Neural crest cell (in vitro differentiated cells): ENCODE measurements at regions not wholly inside any gene's neighbourhood (a gene's known extent, or its start where the extent isn't known, plus 50 kb on each side); places are given as distances from the start of the nearest gene placed in this dataset.

ENCODE experiments used
- DNase-seq: peaks from one replicate; pipeline ENCODE4 v3.0.0; 2021; ENCODE audit warnings: low read depth, mixed read lengths, low spot score
- H3K27ac Mint-ChIP-seq: one replicate; pipeline ENCODE4 v1.8.0; 2021; ENCODE audit warnings: mild to moderate bottlenecking, mixed read lengths; ENCODE audit not compliant: unreplicated experiment
- H3K27me3 Mint-ChIP-seq: 2 replicates; pipeline ENCODE4 v1.8.0; 2021; ENCODE audit warnings: low read depth, mild to moderate bottlenecking, mixed read lengths
- H3K36me3 Mint-ChIP-seq: 2 replicates; pipeline ENCODE4 v1.8.0; 2021; ENCODE audit warnings: low read depth, mild to moderate bottlenecking, mixed read lengths
- H3K4me1 Mint-ChIP-seq: 2 replicates; pipeline ENCODE4 v1.8.0; 2021; ENCODE audit warnings: mixed read lengths
- H3K4me3 Mint-ChIP-seq: one replicate; pipeline ENCODE4 v1.8.0; 2021; ENCODE audit warnings: mild to moderate bottlenecking, mixed read lengths
- H3K9me3 Mint-ChIP-seq: 2 replicates; pipeline ENCODE4 v1.8.0; 2021; ENCODE audit warnings: mixed read lengths
- TF ChIP-seq, protein P1 (sequence below): fragments of 200-600 bp; sonication (generic); conservative IDR thresholded peaks from 2 replicates; pipeline ENCODE4 v1.5.0; 2021; ENCODE audit warnings: antibody characterized with exemption, mild to moderate bottlenecking

DNA sequence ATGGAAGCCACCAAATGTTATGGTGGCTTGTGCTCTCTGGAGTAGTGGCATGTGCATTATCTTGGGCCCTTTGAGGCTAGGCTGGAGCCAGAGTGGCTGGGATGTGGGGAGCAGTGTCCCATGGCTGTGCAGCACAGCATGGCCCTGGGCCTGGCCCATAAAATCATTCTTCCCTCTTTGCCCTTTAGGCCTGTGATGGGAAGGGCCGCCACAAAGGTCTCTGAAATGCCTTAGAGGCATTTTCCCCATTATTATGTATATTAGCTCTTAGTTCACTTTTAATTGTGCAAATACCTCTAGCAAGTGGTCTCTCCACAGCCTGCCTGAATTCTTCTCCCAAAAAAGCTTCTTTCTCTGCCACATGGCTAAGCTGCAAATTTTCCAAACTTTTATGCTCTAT is 297.3 kb upstream of the IRAK1BP1 start:
- TF ChIP-seq, protein P1, sequence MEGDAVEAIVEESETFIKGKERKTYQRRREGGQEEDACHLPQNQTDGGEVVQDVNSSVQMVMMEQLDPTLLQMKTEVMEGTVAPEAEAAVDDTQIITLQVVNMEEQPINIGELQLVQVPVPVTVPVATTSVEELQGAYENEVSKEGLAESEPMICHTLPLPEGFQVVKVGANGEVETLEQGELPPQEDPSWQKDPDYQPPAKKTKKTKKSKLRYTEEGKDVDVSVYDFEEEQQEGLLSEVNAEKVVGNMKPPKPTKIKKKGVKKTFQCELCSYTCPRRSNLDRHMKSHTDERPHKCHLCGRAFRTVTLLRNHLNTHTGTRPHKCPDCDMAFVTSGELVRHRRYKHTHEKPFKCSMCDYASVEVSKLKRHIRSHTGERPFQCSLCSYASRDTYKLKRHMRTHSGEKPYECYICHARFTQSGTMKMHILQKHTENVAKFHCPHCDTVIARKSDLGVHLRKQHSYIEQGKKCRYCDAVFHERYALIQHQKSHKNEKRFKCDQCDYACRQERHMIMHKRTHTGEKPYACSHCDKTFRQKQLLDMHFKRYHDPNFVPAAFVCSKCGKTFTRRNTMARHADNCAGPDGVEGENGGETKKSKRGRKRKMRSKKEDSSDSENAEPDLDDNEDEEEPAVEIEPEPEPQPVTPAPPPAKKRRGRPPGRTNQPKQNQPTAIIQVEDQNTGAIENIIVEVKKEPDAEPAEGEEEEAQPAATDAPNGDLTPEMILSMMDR = no peak

DNA sequence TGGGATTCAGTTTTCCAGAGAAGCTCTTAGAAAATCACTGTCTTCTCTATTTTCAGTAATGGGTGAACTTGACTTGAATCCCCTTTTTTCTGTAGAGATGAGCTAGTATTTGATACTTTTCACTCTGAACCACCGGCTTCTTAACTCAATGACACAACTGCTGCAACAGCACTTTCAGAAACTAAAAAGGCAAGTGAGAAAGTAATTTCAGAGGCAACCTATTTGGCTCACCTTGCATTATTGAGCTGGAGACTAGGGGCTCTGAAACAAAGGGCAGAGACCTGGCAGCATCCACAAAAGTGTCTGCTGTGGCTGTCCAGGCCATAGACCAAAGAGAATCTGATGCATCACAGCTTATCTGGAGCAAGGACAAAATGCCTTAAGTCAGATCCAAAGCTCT is 289.8 kb upstream of the IRAK1BP1 start:
- Mint-ChIP-seq H3K27me3 (no peaks in the 10 kb centered on the region), H3K36me3 (peaks cover 2% of the 10 kb centered on the region), H3K4me3 (no peak overlapping the region), H3K27ac (no peak overlapping the region), H3K9me3 (peaks cover 3% of the 10 kb centered on the region), H3K4me1 (peaks cover 6% of the 10 kb centered on the region)
- TF ChIP-seq, protein P1 = no peak
- DNase-seq = no peak

More for the DNA sequence above, 297.3 kb upstream of the IRAK1BP1 start:
- Mint-ChIP-seq H3K4me1 (no peaks in the 10 kb centered on the region), H3K36me3 (peaks cover 2% of the 10 kb centered on the region), H3K4me3 (no peak overlapping the region), H3K9me3 (peaks cover 5% of the 10 kb centered on the region), H3K27ac (no peak overlapping the region), H3K27me3 (no peaks in the 10 kb centered on the region)
- no peak for DNase-seq

DNA sequence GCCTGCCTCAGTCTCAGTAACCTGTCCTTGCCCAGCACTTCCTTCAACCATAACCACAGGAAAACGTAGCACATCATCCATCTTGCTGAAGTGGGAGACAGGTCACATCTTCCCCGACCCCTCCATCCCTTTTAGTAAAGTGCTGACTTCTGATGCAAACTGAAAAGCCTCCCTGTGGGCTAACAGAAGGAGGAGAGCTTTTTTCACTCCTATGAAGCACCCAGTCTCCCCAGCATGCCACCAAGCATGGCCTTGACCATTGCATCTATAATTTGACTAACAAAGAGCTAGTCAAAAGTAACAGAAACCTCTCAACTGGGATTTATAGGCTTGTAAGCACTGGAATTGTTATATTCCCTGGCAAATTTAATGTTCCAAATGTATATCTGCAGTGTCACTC is 288.9 kb upstream of the IRAK1BP1 start:
- Mint-ChIP-seq H3K27ac (peak overlapping the region; percentile 38), H3K4me3 (no peak overlapping the region), H3K4me1 (peaks cover 6% of the 10 kb centered on the region), H3K27me3 (no peaks in the 10 kb centered on the region), H3K9me3 (no peaks in the 10 kb centered on the region), H3K36me3 (no peaks in the 10 kb centered on the region)
- TF ChIP-seq, protein P1 = no peak
- no peak for DNase-seq

DNA sequence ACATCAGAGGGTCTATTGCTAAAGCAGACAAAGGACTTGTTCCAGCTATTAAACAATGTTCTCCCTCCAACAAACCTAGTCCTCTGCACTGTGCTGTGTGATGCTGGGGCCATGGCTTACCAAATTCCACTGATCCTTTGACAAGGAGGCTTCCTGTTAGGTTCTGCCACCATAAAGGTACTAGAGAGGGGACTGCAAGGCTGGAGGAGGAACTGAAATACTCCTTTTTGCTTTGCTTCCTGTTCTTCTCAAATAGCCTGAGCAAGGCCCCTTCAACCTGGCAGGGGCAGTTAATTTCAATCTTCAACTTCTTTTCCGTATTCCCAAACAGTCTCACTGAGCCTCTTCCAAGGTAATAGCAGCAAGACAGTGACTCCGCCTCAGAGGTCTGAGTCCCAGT is 286.4 kb upstream of the IRAK1BP1 start:
- no peak for DNase-seq
- H3K4me3 Mint-ChIP-seq = no peak overlapping the region
- no peaks in the 10 kb centered on the region for H3K9me3 Mint-ChIP-seq
- H3K27ac Mint-ChIP-seq = no peak overlapping the region
- H3K27me3 Mint-ChIP-seq = no peaks in the 10 kb centered on the region
- H3K36me3 Mint-ChIP-seq = no peaks in the 10 kb centered on the region
- TF ChIP-seq, protein P1 = no peak
- peaks cover 6% of the 10 kb centered on the region for H3K4me1 Mint-ChIP-seq

DNA sequence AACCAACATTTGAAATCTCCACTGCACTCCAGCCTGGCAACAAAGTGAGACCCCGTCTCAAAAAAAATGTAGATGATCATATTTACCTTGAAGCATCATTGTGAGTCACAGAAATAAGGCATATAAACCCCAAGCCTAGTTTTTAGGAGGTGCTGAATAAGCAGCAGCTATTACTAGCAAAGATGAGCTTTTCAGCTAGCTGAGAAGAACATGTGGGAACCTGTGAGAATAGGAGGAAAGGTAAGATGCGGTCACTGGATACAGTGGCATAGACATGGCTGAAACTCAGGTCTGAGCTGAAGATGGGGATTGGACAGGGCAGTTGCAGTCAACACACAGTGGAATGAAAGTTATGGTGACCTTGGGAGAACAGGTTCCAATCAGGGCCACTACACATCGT is 284.3 kb upstream of the IRAK1BP1 start:
- H3K4me1 Mint-ChIP-seq = no peaks in the 10 kb centered on the region
- no peak overlapping the region for H3K4me3 Mint-ChIP-seq
- no peaks in the 10 kb centered on the region for H3K36me3 Mint-ChIP-seq
- no peak for DNase-seq
- no peaks in the 10 kb centered on the region for H3K27me3 Mint-ChIP-seq
- TF ChIP-seq, protein P1 = no peak
- no peak overlapping the region for H3K27ac Mint-ChIP-seq
- no peaks in the 10 kb centered on the region for H3K9me3 Mint-ChIP-seq

DNA sequence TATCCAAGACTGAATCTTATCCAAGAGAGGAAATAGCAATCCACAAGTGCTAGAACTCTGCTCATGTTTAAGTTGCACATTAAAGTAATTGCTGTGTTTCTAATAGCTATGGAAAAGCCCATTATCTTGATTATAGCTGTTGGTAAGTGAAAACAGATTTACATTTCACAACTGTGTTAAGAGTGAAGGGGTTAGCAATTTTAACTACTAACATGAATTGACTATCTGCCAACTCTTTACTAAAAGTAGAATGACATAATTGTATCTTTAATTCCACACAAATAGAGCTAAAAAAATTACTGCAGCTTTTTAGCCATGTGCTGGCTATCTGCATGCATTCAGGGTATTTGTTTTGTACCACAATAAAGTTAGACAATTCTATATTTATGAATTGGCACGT is 277.9 kb upstream of the IRAK1BP1 start:
- Mint-ChIP-seq H3K36me3 (no peaks in the 10 kb centered on the region), H3K4me1 (no peaks in the 10 kb centered on the region), H3K9me3 (no peaks in the 10 kb centered on the region), H3K27me3 (no peaks in the 10 kb centered on the region), H3K4me3 (no peak overlapping the region), H3K27ac (no peak overlapping the region)
- no peak for DNase-seq
- TF ChIP-seq, protein P1 = no peak
